SK-N-MC (cell line): ENCODE measurements at regions not wholly inside any gene's neighbourhood (a gene's known extent, or its start where the extent isn't known, plus 50 kb on each side); places are given as distances from the start of the nearest gene placed in this dataset.

Experiments used
- DNase-seq: peaks from one replicate; pipeline ENCODE4 v3.0.0-alpha.2; 2011; ENCODE audit warnings: low read depth, low spot score
- H3K27ac ChIP-seq: fragments of 200-600 bp; sonication (generic); 2 replicates; pipeline ENCODE4 v1.5.1; 2016; ENCODE audit warnings: mixed run types
- H3K36me3 ChIP-seq: fragments of 200-600 bp; sonication (generic); 2 replicates; pipeline ENCODE4 v1.6.1; 2017; ENCODE audit warnings: antibody characterized with exemption, low read length, mixed read lengths; ENCODE audit not compliant: insufficient read depth
- H3K4me3 ChIP-seq: fragments of 200-600 bp; sonication (generic); 2 replicates; pipeline ENCODE4 v1.5.1; 2016
- H3K9ac ChIP-seq: fragments of 200-600 bp; sonication (generic); 2 replicates; pipeline ENCODE4 v1.8.0; 2017; ENCODE audit warnings: mixed run types, mixed read lengths; ENCODE audit not compliant: insufficient read length
- H3K9me3 ChIP-seq: fragments of 200-600 bp; sonication (generic); 2 replicates; pipeline ENCODE4 v1.6.1; 2017; ENCODE audit warnings: low read depth, mild to moderate bottlenecking, antibody characterized with exemption, low read length, moderate library complexity, mixed read lengths
- EZH2 ChIP-seq: fragments of 200-600 bp; sonication (generic); IDR thresholded peaks from one replicate; pipeline ENCODE4 v1.6.1; 2017; ENCODE audit warnings: antibody characterized with exemption
- FOXP2 ChIP-seq: optimal IDR thresholded peaks from 2 replicates; pipeline ENCODE3; 2011; ENCODE audit warnings: mild to moderate bottlenecking, moderate library complexity; ENCODE audit not compliant: insufficient read depth; ENCODE audit errors: extremely low read length, control extremely low read depth
- POLR2AphosphoS5 ChIP-seq: IDR thresholded peaks from 2 replicates; pipeline ENCODE4 v1.6.1; 2012; ENCODE audit warnings: mild to moderate bottlenecking, low read depth, low read length, borderline replicate concordance

GRCh38 chr5:61754792-61755191, 422.7 kb downstream of the ZSWIM6 start:
- Histone ChIP-seq H3K9ac (no peak overlapping the region), H3K4me3 (no peak overlapping the region), H3K9me3 (no peaks in the 10 kb centered on the region), H3K27ac (no peak overlapping the region), H3K36me3 (no peaks in the 10 kb centered on the region)
- TF ChIP-seq POLR2AphosphoS5 = no peak
- TF ChIP-seq FOXP2 = no peak
- no peak for TF ChIP-seq EZH2
- DNase-seq = no peak

DNA sequence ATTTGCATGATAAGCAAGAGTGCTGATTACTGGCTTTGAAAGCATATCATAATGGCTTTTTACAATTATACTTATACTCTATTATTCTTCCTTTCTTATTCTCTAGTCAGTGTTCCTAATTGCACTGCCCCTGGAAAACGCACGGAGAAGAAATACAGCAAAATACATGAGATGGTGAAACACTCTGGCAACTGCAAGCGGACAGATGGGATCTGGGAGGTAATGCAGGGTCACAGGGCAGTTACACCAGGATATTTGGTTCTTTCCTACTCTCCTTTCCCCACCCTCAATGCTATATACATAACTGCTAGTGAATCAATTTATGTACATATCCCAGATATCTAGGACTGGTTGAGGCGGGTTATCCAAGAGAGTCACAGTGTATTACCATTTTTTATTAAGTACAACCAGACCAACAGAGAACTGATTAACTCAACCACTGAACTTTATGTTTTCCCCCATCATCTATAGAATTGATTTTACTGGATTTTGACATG, 423.7 kb downstream of the ZSWIM6 start:
- Histone ChIP-seq H3K36me3 (no peaks in the 10 kb centered on the region), H3K9me3 (no peaks in the 10 kb centered on the region), H3K4me3 (no peak overlapping the region), H3K27ac (no peak overlapping the region), H3K9ac (no peak overlapping the region)
- TF ChIP-seq FOXP2 (no peak), EZH2 (no peak), POLR2AphosphoS5 (no peak)
- no peak for DNase-seq

DNA sequence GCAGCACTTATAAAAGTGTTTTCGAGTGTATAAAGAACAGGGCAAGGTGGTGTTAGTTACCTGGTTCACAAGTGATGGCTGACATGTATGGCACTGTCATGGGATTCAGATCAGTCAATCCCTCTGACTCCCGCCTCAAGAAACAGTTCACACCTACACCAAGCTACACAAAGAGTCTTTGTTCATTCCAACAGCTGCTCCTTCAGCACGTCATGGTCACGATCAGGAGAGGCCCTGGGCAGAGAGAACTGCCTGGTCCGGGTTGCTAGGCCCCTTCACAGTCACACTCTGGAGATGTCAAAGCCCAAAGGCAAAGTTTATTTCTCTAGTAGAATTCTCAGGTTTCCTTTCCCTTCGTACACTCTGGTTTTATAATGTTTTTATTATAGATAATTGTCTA, 426.7 kb downstream of the ZSWIM6 start:
- Histone ChIP-seq H3K9me3 (peaks cover 4% of the 10 kb centered on the region; the same call in 1 of the 2 replicates), H3K36me3 (no peaks in the 10 kb centered on the region), H3K4me3 (no peak overlapping the region), H3K27ac (no peak overlapping the region), H3K9ac (no peak overlapping the region)
- TF ChIP-seq FOXP2 (no peak), POLR2AphosphoS5 (no peak), EZH2 (no peak)
- no peak for DNase-seq

- Histone ChIP-seq H3K9ac (no peak overlapping the region), H3K27ac (no peak overlapping the region), H3K4me3 (no peak overlapping the region), H3K36me3 (no peaks in the 10 kb centered on the region), H3K9me3 (peaks cover 4% of the 10 kb centered on the region; the same call in 1 of the 2 replicates)
- TF ChIP-seq EZH2 = no peak
- TF ChIP-seq POLR2AphosphoS5 = no peak
- no peak for TF ChIP-seq FOXP2
- DNase-seq = no peak
Observed at GRCh38 chr5:61765471-61765870, 433.4 kb downstream of the ZSWIM6 start.

GRCh38 chr5:61766141-61766540, 434.1 kb downstream of the ZSWIM6 start:
- H3K9ac ChIP-seq = no peak overlapping the region
- TF ChIP-seq EZH2 (no peak), FOXP2 (no peak), POLR2AphosphoS5 (no peak)

DNA sequence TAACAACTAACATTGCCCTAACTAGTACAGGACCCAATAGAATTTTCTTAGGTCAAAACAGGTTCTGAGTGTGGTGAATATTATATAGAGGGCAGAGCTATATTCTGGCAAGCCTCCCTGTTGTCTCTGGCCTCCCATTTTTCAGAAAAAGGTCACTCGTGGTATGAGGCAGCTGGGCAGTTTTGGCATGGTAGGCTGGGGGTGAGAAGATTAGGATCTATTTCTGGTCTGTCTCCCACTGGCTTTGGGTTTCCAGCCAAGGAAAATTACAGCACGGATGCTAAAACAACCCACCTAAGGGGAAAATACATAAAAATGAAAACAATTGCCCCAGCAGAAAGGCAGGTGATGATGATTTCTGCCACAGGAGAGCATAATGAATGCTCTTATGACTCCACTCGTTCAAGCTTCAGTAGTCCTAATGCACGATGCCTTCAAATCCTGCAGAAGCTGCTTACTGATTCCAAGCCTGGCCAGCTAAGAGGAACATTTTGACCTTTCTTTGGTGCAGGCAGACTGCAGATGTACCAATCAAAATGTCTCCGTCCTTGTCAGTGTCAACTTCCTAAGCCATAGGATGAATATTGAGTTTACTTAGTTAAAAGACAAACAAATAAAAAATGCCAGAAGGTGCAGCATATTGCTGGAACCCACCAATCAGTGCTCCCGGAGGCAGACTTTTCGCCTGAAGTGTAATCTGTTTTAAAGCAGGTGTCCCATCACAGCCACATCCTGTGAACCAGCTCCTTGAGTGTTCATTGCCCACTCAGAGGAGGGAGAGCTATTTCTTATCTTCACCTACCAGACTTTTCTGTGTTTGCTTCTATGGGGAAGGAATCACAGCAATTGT, 435.4 kb downstream of the ZSWIM6 start:
- Histone ChIP-seq H3K9me3 (no peaks in the 10 kb centered on the region), H3K36me3 (no peaks in the 10 kb centered on the region), H3K4me3 (no peak overlapping the region), H3K9ac (no peak overlapping the region), H3K27ac (no peak overlapping the region)
- no peak for DNase-seq
- no peak for TF ChIP-seq FOXP2

More at GRCh38 chr5:61766141-61766540, 434.1 kb downstream of the ZSWIM6 start:
- no peak for DNase-seq
- Histone ChIP-seq H3K9me3 (peaks cover 4% of the 10 kb centered on the region; the same call in 1 of the 2 replicates), H3K36me3 (no peaks in the 10 kb centered on the region), H3K4me3 (no peak overlapping the region), H3K27ac (no peak overlapping the region)

DNA sequence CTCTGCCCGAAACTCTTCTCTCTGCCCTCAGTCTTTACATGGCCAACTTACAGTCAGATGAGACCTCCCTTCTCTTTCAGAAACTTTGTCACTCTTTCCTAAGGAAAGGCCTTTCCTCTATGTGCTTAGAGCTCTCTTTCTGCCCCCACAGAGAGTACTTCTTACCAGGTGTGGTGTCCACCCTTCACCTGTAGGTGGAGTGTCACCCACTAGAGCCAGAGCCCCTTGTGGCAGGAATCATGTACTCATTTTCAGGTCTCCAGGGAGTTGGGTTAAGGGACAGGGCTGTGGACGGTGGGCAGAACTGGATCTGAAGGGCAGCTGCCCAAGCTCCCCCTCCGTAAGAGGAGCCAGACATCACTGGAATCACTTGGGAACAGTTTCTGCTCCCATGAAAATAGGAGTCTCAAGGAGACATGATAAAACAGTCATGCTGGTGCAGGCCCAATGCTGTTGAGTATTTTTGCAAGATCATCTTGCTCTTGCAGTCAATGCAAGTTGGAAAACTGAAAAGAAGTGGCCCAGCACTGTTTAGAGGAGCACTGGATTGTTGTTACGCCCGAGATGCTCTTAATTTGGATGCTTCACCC, 436.7 kb downstream of the ZSWIM6 start:
- Histone ChIP-seq H3K9ac (no peak overlapping the region), H3K9me3 (no peaks in the 10 kb centered on the region), H3K4me3 (no peak overlapping the region), H3K27ac (no peak overlapping the region), H3K36me3 (no peaks in the 10 kb centered on the region)
- TF ChIP-seq EZH2 = no peak
- TF ChIP-seq POLR2AphosphoS5 = no peak
- TF ChIP-seq FOXP2 = no peak
- no peak for DNase-seq

- Histone ChIP-seq H3K9me3 (no peaks in the 10 kb centered on the region), H3K9ac (no peak overlapping the region), H3K27ac (no peak overlapping the region), H3K36me3 (no peaks in the 10 kb centered on the region), H3K4me3 (no peak overlapping the region)
- TF ChIP-seq POLR2AphosphoS5 (no peak), EZH2 (no peak), FOXP2 (no peak)
- no peak for DNase-seq
Observed at GRCh38 chr5:61771062-61771461, 439.0 kb downstream of the ZSWIM6 start.

GRCh38 chr5:61771808-61772207, 439.8 kb downstream of the ZSWIM6 start:
- no peak overlapping the region for H3K27ac ChIP-seq
- no peak for DNase-seq
- H3K9me3 ChIP-seq = no peaks in the 10 kb centered on the region
- TF ChIP-seq FOXP2 = no peak
- TF ChIP-seq EZH2 = no peak
- TF ChIP-seq POLR2AphosphoS5 = no peak
- H3K36me3 ChIP-seq = no peaks in the 10 kb centered on the region
- H3K4me3 ChIP-seq = no peak overlapping the region
- no peak overlapping the region for H3K9ac ChIP-seq
